Hypothalamus (tissue), 51 donors: ENCODE measurements at regions not wholly inside any gene's neighbourhood (a gene's known extent, or its start where the extent isn't known, plus 50 kb on each side); places are given as distances from the start of the nearest gene placed in this dataset.

Experiments used
- DNase-seq, 51 donors: peaks; one replicate each; lab custom pipeline; 2025; lab: John Stamatoyannopoulos, UW

DNA sequence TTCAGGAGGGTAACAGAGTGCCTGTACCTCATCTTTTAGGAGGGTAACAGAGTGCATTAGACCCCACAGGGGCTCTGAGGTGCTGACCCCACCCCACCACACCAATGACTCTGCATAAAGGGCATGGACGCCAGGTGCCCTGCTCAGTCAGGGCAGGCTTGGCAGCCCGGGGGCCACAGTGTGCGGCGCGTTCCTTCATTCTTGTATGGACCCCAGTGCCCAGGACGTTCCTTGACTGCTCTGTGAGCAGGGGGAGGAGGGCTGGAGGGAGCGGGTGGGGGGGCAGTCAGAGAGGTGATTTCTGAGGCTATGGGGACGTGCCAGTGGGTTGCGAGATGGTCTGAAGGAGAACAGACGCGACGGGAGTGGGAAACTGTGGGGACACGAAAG lies 168.7 kb upstream of the NCK2 start:
- no peak for DNase-seq

DNA sequence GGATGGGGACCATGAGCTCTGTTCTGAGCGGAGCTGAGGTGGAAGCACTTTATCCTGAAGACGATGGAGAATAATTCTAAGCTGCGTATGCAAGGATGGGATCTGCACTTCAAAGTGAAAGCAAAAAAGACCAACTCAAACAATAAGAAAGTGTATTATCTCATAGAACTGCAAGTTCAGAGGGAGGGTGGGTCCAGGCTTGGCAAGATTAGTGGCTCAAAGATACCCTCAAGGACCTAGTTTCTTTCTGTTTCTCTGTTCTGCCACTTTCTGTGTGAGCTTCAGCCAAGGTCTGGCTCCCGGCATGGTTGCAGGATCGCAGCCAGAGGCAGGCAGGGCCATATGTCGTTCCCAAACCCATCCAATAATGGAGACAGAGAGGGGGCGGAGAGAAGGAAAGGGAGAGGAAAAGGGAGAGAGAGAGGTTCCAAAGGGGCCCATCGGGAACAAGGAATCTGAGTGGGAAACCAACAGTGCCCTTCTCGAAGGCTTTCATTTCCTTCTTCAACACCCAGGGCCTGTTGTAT lies 169.2 kb upstream of the NCK2 start:
- DNase-seq: no peak

DNA sequence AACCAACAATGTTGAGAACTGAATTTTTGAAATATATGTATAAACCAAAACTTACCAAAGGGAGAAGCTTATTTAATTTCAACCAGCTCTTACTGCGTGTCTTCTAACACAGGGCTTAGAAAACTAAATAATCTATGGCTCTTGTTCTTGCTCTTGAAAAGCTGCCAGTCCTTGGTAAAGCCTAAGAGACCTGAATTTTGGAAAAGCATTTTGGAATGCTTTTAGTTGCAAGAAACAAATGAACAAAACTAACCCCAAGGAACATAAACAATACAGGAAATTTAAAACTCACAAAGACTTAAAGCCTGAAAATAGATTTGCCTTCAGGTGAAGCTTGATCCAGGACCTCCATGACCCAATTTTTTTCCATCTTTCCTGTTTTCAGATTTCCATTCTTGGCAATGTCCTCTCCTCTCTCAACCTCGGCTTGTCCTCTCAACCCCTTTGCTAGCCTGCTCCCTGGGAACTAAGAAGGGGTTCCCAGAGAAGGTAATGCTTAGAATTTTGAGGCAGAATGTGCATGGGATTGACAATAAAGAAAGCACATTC lies 169.8 kb upstream of the NCK2 start:
- no peak for DNase-seq

DNA sequence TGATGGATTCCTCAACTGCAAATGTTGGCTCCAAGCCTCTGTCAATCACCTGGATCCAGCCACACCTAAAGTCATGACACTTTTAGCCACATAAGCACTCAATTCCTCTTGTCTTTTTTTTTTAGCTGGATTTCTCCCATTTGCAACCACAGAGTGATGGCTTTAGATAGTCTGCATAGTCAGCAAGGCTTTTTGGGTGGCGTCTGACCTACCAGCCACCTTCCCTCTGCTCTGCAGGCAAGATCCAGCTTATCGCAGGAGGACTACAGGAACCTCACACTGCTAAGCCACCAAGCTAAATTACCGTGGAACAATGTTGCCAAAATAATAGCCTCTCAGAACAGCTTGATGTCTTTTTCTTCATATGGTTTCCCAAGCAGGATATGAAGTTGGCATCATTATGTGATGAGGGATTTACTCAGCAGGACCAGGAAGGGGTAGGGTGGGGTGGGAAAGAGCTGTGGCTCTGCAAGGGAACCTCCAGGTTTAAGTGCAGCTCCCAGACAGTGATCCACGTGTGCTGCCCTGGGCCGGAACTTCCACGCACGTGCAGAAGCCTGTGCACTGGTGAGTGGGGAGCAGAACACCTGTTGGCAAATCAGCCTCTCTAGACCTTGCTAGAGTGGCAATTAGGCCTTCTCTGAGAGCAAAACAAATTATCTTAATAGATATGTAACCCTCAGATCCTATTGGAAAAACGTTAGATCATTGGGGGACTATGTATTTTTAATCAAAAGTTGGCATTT lies 170.6 kb upstream of the NCK2 start:
- no peak for DNase-seq

DNA sequence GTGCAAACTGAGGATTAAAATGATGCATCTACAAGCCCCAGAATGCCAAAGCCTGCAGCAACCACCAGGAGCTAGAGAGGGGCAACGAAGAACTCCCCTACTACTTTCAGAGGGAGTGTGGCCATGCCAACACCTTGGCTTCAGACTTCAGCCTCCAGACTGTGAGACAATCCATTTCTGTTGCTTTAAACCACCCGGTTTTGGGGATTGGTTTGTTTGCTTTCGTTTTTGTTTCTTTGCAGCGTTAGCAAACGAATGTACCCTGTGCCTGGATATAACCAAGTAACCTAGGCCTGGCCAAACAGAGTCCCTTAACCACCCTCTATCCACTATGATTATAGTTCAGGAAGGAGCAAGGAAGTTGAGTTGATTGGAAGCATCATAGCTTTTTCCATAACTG lies 171.2 kb upstream of the NCK2 start:
- no peak for DNase-seq

DNA sequence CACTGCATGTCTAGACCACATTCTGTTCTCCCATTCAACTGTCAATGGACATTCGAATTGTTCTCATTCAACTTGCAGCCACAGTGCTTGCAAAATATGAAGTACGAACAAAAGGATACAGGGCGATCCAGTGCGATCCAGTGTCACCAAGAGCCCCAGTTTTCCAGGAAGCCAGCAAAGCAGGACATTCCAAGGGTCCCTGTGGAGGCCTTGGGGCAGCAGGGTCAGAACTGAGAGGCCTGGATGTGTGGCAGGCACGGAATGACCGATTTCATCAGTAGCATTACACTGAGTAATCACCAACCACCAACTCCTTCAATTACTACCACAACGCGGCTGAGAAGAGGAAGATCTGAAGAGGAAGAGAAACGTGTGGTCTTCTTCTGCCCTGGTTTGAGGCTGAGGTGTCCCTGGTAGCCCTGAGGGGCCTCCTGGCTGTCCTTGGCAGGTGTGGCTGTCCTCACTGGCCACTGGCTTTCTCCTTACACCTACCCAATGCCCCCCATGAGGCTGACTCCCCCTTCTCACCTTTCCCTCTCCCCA lies 172.7 kb upstream of the FHL2 start:
- DNase-seq: no peak

DNA sequence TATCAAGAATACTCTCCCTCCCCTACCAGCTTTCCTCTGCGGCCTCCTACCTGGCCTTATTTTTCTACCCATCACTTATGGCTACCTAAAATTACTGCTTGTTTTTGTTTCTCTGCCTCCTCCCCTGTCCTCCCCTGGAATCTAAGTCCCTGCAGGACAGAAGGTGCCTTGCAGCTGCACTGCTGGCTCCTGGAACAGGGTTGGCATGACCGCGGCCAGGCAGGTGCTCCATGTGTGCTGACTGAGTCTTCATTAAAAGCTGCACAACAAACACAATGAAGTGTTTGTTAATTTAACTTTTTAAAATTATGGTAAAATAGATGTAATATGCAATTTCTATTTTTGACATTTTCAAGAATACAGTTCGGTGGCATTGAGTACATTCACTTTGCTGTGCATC lies 171.9 kb upstream of the FHL2 start:
- no peak for DNase-seq

DNA sequence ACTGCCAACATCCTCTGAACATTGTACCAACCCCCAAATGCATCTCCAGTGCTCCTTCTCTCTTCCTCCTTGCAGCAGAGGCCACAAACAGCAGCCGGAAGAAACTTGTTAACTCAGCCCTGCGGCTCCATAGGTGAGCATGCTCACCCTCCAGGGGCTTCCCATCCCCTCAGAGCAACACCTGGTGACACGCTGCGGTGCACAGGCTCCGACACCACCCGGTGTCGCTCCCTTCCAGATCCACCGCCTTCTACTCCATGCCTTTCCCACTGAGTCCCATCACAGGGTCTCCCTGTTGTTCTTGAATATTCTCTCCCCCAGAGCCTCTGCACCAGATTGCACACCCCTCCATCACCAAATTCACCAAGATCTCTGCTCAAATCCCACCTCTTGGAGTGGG lies 171.5 kb upstream of the FHL2 start:
- no peak for DNase-seq

DNA sequence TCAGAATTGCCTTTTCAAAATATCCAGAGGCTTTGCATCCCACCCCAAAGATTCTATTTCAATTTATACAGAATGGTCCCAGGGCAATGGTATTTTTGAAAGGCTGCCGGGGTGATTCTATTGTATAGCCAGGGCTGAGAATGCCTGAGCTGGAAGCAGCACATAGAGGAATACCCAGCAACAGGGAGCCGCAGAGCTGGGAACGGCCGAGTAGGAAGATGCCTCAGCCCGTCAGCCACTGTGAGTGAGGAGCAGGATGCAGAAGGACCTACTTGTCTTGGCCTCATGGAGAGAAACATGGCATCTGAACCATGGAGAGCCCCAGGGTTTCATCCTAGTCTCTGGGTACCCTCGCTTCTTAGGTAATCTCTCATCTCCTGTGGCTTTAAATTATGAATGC lies 170.8 kb upstream of the FHL2 start:
- no peak for DNase-seq

DNA sequence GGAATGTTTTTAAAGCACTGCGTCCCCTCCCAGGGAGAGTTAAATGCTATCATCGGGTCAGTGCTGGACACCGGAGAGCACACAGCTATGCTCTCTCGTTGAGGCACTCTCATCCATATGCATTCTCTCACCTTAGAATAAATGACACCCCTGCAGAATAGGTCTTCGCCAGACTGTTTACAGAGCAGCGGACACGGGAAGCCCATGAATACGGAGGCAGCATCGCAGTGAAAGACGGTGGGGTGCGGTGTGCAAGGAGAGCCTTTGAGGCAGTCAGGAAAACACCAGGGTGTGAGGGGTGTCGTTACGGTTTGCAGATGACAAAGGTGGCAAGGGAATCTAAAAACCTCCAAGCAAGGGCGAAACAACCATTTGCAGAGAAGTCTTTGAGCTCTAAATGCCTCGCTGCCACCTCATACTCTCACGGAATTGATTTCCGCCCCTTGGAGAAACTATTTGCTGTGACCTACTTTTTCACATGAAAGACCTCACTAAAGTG lies 169.2 kb upstream of the FHL2 start:
- DNase-seq: peak in 1 of 51 donors; percentile 6

DNA sequence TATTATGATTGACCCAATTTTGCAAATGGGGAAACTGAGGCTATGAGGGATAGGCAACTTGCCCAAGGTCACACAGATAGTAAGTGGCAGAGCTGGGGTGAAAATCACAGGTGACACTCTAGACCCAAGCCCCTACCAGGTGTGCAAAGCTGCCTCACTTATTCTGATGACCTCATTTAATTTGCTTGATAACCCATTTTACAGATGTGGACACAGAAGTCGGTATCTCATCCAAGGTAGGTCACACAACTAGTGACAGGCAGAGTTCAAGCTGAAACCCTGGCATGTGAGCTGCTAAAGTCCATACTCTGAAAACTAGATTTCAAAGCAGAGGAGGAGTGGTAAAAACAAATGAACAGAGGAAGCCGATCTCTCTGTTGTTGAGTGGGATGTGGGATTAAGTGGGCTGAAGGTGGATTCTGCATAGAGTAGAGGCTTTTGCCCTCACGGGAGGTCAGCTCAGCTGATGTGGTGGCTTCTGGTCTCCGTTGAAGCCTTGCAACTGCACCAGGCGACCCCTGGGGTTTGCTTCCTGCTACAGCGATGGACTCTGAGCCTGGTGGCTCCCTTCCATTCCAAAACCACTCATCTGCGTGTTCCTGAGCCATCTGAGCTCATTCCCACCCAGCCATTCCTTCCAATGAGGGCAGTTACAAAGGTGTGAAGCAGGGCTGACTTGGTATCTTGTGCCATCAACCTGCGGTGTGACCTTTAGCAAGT lies 164.3 kb upstream of the FHL2 start:
- DNase-seq: no peak

DNA sequence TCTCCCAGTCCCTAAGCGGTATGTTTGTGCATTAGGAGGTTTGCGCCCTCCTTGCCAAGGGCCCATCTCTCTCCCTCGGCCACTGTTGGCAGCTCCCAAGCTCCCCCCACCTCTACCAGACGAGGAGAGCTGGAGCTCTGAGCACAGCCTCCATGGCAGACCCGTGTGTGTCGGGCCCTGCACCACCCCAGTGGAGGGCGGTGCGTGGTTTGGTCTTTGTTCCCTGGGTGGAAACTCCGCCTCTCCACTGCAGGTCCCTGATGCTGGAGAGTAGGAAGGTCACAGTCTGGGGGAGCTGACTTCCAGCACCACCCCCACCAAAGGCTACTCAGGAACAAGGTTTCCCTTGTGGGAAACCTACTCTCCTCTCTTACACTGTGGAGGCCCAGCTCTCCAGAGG lies 162.6 kb upstream of the FHL2 start:
- DNase-seq: no peak

DNA sequence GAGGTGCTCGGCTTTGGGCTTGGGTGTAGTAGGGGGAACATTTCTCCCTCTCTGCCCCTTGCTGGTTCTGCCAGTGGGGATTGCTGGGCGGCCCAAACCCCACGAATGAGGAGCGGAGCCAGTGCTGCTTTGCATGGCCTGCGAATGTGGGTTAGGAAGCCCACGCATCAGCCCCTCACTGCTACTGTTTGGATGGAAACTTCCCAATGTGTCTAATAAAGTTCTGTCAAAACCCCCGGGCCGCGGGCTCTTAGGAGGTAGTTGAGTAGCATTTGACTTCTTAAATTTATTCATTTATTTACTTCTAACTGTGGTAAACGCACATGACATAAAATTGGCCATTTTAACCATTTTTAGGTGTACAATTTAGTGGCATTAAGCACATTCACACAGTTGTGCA lies 161.3 kb upstream of the FHL2 start:
- no peak for DNase-seq

DNA sequence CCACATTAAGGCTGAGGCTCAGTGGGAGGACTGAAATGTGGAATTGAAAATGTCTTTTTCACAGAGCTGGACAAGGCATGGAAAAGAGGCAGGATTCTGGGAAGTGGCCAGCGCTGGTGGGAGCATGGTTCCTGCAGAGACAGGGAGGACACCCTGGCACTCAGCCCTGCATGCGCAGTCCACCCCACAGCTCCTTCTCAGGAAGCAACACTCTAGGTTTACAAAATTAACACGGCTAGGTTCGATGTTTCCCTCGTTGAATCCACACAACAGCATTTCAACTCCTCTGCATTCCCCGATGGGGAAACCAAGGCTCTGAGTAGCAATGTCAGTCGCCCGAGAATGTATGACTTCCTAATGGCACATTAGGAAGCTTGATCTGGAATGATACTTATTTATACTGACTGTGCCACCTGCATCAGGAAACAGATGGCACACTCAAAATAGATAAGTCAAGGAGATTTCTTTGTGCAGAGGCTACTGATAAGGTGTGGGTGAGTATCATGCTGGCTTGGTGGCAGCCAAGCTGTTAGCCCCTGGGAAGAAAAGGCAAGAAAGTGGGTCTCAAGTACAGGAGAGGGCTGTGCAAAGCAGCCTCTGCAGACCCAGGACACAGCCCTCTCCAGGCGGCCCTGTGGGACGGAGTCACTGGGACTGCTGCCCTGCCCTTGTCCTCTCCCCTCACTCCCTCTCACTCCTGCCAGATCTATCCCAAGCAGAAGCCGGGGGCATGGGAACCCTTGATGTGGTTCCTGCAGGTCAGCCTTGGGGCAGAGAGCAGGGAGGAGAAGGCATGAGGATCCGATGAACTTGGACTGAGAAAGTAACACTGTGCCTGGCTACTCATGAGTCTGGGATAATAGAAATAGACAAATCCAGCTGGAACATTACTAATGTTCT lies 158.4 kb upstream of the FHL2 start:
- peak in 1 of 51 donors; percentile 33 for DNase-seq

DNA sequence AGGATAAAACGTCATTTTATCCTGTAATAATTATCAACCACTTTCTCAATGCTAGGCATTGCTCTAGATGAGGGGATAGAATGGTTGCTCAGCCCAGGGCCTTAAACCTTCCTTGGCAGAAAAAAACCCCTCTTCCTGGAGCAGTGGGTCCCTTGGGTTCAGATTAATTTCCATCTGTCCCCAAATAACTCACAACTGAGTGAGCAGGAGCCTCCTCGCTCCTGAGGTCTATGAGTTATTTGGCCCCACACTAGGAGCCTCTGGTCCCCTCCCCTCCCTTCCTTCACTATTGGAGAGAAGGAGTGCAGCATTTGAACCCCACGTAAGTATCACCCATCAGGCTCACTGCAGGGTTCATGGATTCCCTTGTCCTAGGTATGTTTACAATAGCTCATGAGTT lies 157.5 kb upstream of the FHL2 start:
- DNase-seq: no peak

DNA sequence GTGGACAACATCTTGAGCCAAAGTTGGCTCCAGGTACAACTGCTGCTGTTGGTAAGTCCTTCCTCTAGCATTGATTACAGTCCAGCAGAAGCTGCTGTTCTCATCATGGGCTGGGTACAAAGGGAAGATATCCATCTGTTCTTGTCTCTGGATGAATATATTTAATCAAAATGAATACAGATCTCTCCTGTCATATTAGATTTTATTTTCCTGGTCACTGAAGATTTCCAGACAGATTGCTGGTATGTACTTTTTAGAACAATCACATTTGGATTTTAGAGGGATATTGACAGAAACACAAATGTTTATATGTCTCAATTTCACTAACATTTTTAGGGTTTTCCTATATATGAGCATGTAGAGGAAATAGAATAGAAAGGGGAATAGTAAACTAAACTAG lies 155.4 kb upstream of the FHL2 start:
- DNase-seq: no peak

DNA sequence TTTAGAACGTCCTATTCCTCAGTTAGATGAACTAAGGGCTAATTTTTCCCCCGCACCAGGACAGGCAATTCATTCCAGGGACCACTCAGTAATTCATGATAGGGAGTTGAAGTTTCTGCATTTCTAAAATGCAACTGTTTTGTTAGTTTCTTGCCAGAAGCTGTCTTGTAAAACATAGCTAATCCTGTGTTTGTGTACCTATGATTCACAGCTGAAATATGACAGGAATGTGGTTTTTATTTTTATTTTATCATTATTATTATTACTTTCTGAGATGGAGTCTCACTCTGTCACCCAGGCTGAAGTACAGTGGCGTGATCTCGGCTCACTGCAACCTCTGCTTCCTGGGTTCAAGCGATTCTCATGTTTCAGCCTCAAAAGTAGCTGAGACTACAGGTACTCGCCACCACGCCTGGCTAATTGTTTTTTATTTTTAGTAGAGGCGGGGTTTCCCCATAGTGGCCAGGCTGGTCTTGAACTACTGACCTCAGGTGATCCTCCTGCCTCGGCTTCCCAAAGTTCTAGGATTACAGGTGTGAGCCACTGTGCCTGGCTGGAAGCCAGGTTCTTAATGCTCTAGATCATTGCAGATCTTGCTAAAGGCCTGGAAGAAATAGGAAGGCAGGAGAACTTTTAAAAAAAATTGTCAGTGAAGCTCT lies 154.8 kb upstream of the FHL2 start:
- DNase-seq: no peak

DNA sequence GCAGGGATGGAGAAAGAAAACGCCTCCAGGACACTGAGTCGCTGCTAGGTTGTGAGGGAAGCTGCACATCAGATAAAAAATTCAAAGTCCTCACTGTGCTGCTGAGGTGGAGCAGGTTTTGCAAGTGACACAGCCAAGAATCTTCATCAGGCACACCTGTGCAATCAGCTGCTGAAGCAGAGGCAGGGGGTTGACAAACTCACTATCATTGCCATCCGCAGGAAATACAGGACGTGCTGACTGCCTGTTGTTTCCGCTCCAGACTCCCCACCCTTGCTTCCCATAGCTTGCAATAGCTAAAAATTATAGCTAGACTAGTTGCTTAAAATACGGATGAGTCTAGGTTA lies 147.8 kb upstream of the FHL2 start:
- no peak for DNase-seq

DNA sequence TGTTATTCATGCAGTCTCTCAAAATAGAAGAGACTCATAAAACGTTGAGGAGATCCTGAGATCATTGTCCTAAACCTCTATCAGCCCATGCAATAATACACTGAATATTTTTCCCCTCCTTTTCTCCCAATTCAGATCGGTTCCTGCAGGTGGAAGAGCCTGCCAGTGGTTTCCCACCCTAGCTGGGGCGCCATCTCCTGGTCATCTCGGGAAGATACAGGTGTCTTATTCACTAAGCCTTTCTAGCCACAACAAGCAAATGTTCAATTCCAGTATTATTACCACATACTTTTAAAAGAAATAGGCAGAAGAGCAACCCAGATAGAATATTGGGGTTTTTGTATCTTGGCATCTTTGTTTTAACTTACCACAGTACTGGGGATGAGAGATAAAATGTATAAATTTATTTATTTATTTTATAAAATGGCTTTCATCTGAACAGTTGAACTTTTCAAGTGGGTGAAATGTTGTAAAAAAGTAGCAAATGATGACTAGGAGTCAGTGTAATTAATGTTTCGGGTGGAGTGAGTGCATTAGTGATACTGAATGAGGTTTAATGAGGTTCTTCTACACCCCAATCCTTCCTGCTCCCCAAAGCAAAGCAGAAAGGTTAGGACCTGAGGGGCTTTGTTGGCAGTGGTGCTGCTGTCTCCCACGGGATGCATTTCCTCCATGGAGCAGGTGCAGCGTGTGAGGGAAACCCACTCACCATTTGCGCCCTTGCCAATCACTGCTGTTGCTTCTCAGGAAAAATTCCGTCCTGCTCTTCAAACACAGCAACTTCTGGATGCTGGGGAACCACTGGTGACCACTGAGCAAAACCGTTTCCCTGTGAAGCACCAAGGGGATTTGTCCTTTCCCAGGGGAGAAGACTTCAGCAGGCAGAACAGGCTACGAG lies 147.1 kb upstream of the FHL2 start:
- DNase-seq: peak in 18 of 51 donors; percentile 2 to 59 (median 30)
